CD4-positive, alpha-beta T cell (primary cell): ENCODE measurements at regions not wholly inside any gene's neighbourhood (a gene's known extent, or its start where the extent isn't known, plus 50 kb on each side); places are given as distances from the start of the nearest gene placed in this dataset.

Source experiments
- ATAC-seq: fragments of 200-7000 bp; cut with Tn5 transposase; one replicate; pipeline ENCODE4 v1.10.0; 2022; ENCODE audit warnings: mild to moderate bottlenecking; ENCODE audit not compliant: poor library complexity
- CTCF ChIA-PET: fragments of 350-600 bp; sonication (Branson Sonifier 250); formaldehyde crosslinking; loops from one replicate; lab custom pipeline; 2021; ENCODE audit warnings: antibody characterized with exemption, inconsistent platforms; lab: Charles Lee
- POLR2A ChIA-PET: fragments of 350-600 bp; sonication (Branson Sonifier 250); formaldehyde crosslinking; loops from one replicate; lab custom pipeline; 2021; ENCODE audit warnings: antibody characterized with exemption, inconsistent platforms; lab: Charles Lee
- DNase-seq, 14 experiments: peaks; one replicate each; pipeline ENCODE4 v3.0.0-alpha.2; 2013 to 2020; ENCODE audit warnings: mixed read lengths in 2 of 14
- H3K27ac ChIP-seq, 2 donors: one replicate each; pipeline versions ENCODE4 v1.5.1 to v1.7.0; 2013; ENCODE audit warnings: low read length in 2 of 2, low read depth in 1 of 2, mild to moderate bottlenecking in 1 of 2
- H3K27me3 ChIP-seq, 2 experiments: 1 replicate in 1 of 2; 2 replicates in 1 of 2; pipeline versions ENCODE4 v1.6.1 to v1.7.0; 2013; ENCODE audit warnings: low read length in 2 of 2, control low read depth in 1 of 2, mild to moderate bottlenecking in 1 of 2, moderate library complexity in 1 of 2; ENCODE audit not compliant: insufficient read depth in 2 of 2, control insufficient read depth in 1 of 2
- H3K36me3 ChIP-seq: one replicate; pipeline ENCODE4 v1.6.1; 2013; ENCODE audit warnings: low read length, control low read depth; ENCODE audit not compliant: insufficient read depth
- H3K4me1 ChIP-seq: one replicate; pipeline ENCODE4 v1.6.1; 2013; ENCODE audit warnings: low read length, control low read depth; ENCODE audit not compliant: insufficient read depth
- H3K4me3 ChIP-seq: one replicate; pipeline ENCODE4 v1.5.1; 2013; ENCODE audit warnings: mild to moderate bottlenecking, low read length, moderate library complexity
- H3K9me3 ChIP-seq, 2 experiments: 1 replicate in 1 of 2; 2 replicates in 1 of 2; pipeline versions ENCODE4 v1.6.1 to v1.7.0; 2013; ENCODE audit warnings: low read length in 2 of 2, mild to moderate bottlenecking in 2 of 2, control low read depth in 1 of 2, moderate library complexity in 1 of 2; ENCODE audit not compliant: control insufficient read depth in 1 of 2, insufficient read depth in 1 of 2
- H3K27ac Mint-ChIP-seq: one replicate; pipeline ENCODE4 v1.8.0; 2020; ENCODE audit warnings: mixed read lengths
- H3K27me3 Mint-ChIP-seq: one replicate; pipeline ENCODE4 v1.8.0; 2021; ENCODE audit warnings: mixed read lengths
- H3K36me3 Mint-ChIP-seq: one replicate; pipeline ENCODE4 v1.8.0; 2021; ENCODE audit warnings: low read depth, mixed read lengths
- H3K4me1 Mint-ChIP-seq: one replicate; pipeline ENCODE4 v1.8.0; 2021; ENCODE audit warnings: low read depth, mixed read lengths
- H3K4me3 Mint-ChIP-seq: one replicate; pipeline ENCODE4 v1.8.0; 2020; ENCODE audit warnings: mild to moderate bottlenecking, mixed read lengths
- H3K9me3 Mint-ChIP-seq: one replicate; pipeline ENCODE4 v1.8.0; 2020; ENCODE audit warnings: mixed read lengths
- intact Hi-C, 2 experiments: fragments of 100-400 bp; cut with DNase I in 1 of 2; cut with micrococcal nuclease in 1 of 2; formaldehyde crosslinking; loops; one replicate each; pipeline versions ENCODE4 v1.15.1 to v1.9.0; 2023 to 2025; cut with DNase I, micrococcal nuclease
- TF ChIP-seq, protein P1 (sequence below): fragments of 200-600 bp; IDR thresholded peaks from one replicate; pipeline ENCODE4 v1.8.0; 2022; ENCODE audit warnings: antibody characterized with exemption, mild to moderate bottlenecking

DNA sequence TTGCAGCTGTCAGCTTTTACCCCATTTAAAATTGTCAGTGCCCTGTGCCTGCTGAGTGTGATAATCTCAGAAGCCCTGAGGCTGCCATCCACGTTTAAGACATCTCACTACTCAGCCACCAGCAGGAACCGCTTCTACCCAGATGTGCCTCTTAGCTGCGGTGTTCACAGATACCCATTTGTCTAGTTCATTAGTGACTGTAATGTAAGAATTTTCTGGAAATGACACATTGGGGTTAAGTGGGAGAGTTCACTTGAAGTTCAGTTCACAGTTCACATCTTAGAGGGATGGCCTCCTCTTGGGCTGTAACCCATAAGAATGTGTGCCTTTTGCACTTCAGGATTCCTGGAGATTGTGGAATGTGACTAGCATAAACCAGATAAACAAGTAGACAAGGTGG is 477.7 kb downstream of the BTBD3 start:
- Histone ChIP-seq H3K4me1 (no peaks in the 10 kb centered on the region), H3K27ac (no peak overlapping the region), H3K4me3 (no peak overlapping the region), H3K9me3 (peaks cover 0 to 4% of the 10 kb centered on the region in 2 experiments), H3K27me3 (no peaks in the 10 kb centered on the region), H3K36me3 (no peaks in the 10 kb centered on the region)
- ChIA-PET POLR2A (no interaction called here), CTCF (no interaction called here)
- Mint-ChIP-seq H3K4me1 (no peaks in the 10 kb centered on the region), H3K27ac (no peak overlapping the region), H3K4me3 (no peak overlapping the region), H3K27me3 (no peaks in the 10 kb centered on the region), H3K36me3 (no peaks in the 10 kb centered on the region), H3K9me3 (peaks cover 7% of the 10 kb centered on the region)
- DNase-seq (no peak), ATAC-seq (no peak)
- TF ChIP-seq, protein P1, sequence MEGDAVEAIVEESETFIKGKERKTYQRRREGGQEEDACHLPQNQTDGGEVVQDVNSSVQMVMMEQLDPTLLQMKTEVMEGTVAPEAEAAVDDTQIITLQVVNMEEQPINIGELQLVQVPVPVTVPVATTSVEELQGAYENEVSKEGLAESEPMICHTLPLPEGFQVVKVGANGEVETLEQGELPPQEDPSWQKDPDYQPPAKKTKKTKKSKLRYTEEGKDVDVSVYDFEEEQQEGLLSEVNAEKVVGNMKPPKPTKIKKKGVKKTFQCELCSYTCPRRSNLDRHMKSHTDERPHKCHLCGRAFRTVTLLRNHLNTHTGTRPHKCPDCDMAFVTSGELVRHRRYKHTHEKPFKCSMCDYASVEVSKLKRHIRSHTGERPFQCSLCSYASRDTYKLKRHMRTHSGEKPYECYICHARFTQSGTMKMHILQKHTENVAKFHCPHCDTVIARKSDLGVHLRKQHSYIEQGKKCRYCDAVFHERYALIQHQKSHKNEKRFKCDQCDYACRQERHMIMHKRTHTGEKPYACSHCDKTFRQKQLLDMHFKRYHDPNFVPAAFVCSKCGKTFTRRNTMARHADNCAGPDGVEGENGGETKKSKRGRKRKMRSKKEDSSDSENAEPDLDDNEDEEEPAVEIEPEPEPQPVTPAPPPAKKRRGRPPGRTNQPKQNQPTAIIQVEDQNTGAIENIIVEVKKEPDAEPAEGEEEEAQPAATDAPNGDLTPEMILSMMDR = no peak
- intact Hi-C loops = no loop called here

DNA sequence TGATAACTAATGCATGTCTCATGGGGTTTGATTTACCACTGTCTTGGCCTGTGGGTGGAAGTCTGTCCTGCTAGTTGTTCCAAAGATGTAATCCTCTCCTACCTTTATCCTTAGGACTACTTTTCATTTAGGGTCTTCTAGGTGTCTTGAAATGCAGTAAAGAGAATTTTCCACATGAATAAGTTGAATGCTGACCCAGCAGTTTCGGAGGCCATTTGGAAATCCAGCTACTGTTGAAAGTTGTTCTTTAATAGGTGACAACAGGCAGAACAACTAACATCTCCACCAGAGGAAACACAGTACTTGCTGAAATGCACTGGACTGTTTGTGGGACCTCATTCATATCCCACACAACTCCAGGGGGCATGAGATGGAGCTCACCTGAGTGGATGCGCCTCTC is 478.1 kb downstream of the BTBD3 start:
- Histone ChIP-seq H3K36me3 (no peaks in the 10 kb centered on the region), H3K27ac (no peak overlapping the region), H3K27me3 (no peaks in the 10 kb centered on the region), H3K4me3 (no peak overlapping the region), H3K9me3 (peaks cover 0 to 4% of the 10 kb centered on the region in 2 experiments), H3K4me1 (no peaks in the 10 kb centered on the region)
- H3K27me3 Mint-ChIP-seq = no peaks in the 10 kb centered on the region
- no peak overlapping the region for H3K4me3 Mint-ChIP-seq
- ChIA-PET CTCF (no interaction called here), POLR2A (no interaction called here)
- peaks cover 7% of the 10 kb centered on the region for H3K9me3 Mint-ChIP-seq
- no peak overlapping the region for H3K27ac Mint-ChIP-seq
- H3K4me1 Mint-ChIP-seq = no peaks in the 10 kb centered on the region
- no peaks in the 10 kb centered on the region for H3K36me3 Mint-ChIP-seq
- ATAC-seq = no peak
- intact Hi-C loops = no loop called here
- no peak for DNase-seq
- TF ChIP-seq, protein P1 = no peak

DNA sequence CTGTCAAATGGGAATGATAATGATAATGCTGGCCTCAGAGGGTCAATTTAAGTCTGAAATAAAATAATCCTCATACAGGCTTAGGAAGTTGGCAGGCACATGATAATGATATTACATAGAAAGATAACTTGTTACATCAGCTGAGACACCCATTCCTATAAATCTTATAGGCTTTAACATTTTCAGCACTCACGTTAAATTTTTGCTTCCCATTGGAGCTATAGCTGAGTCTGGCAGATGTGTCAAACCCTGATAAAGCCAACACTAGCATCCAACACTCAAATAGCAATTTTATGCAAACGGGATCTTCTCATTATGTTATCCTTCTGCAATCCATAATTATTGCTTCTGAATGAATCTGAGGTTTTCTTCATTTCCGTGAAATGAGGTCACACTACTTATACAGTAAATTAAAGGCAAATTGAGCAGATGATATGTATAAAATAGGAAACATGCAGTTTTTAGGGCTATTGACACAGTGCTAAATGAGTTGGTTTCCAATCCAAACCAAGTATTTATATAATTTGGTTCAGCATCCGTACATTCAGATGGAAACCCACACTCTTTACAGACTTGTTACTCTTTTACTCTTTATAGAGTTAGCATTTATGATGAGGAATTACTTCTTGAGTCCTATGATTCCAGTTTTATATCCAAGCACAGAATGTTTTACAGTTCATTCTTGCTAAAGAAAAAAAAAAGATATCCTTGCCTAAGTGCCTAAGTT is 481.6 kb downstream of the BTBD3 start:
- Histone ChIP-seq H3K36me3 (no peaks in the 10 kb centered on the region), H3K27ac (no peak overlapping the region), H3K9me3 (peaks cover 0 to 4% of the 10 kb centered on the region in 2 experiments), H3K4me3 (no peak overlapping the region), H3K27me3 (no peaks in the 10 kb centered on the region), H3K4me1 (no peaks in the 10 kb centered on the region)
- H3K36me3 Mint-ChIP-seq = no peaks in the 10 kb centered on the region
- no peaks in the 10 kb centered on the region for H3K27me3 Mint-ChIP-seq
- POLR2A ChIA-PET = no interaction called here
- H3K4me3 Mint-ChIP-seq = no peak overlapping the region
- no peaks in the 10 kb centered on the region for H3K4me1 Mint-ChIP-seq
- CTCF ChIA-PET = no interaction called here
- no peak overlapping the region for H3K27ac Mint-ChIP-seq
- no peak for ATAC-seq
- DNase-seq = no peak
- peaks cover 7% of the 10 kb centered on the region for H3K9me3 Mint-ChIP-seq
- TF ChIP-seq, protein P1 = no peak
- intact Hi-C loops = no loop called here
